Mononuclear cell (primary cell): ENCODE measurements at regions not wholly inside any gene's neighbourhood (a gene's known extent, or its start where the extent isn't known, plus 50 kb on each side); places are given as distances from the start of the nearest gene placed in this dataset.
"Not testable (repeated sequence)": the region's sequence is repeated elsewhere in the genome, so short reads cannot be mapped to it uniquely, and the experiment has no call there.

Source experiments
- H3K27me3 ChIP-seq: 2 replicates; pipeline ENCODE4 v1.6.0; 2011; ENCODE audit warnings: low read length, control low read depth; ENCODE audit not compliant: insufficient read depth
- H3K4me1 ChIP-seq: 2 replicates; pipeline ENCODE4 v1.5.1; 2011; ENCODE audit warnings: mild to moderate bottlenecking, low read length, control low read depth; ENCODE audit not compliant: insufficient read depth
- H3K4me3 ChIP-seq: 2 replicates; pipeline ENCODE4 v1.5.1; 2011; ENCODE audit warnings: mild to moderate bottlenecking, low read length, moderate library complexity
- H3K9me3 ChIP-seq: 2 replicates; pipeline ENCODE4 v1.5.1; 2011; ENCODE audit warnings: low read depth, mild to moderate bottlenecking, control low read depth, low read length

DNA sequence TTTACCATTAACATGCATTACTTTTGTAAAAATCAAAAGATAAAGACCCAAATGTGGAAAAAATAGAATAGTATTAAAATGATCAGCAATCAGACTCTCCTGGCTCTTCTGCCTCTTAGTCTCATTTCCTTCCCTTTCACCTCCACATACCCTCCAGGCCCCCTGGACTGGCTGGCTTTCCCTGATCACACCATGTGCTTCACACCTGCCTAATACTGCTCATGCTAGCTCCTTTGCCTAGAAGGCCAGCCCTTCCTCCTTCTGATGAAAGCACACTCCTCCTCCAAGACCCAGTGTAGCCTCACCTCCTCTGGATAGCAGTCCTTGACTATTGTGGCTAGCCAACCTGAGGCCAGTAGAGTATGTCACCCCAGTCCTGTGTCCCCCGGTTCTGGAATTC lies 182.0 kb upstream of the HEY2 start:
- H3K4me1 ChIP-seq = no peaks in the 10 kb centered on the region
- no peak overlapping the region for H3K4me3 ChIP-seq
- H3K9me3 ChIP-seq = no peaks in the 10 kb centered on the region
- no peaks in the 10 kb centered on the region for H3K27me3 ChIP-seq

DNA sequence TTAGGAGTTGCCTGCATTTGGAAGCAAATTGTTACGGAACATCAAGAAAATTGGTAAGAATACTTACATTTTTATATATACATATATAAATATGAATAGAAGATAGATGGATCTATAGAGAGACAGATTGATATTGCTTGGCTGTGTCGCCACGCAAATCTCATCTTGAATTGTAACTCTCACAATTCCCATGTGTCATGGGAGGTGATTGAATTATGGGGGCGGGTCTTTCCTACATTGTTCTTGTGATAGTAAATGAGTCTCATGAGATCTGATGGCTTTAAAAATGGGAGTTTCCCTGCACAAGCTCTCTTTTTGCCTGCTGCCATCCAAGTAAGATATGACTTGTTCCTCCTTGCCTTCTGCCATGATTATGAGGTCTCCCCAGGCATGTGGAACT lies 180.8 kb upstream of the HEY2 start:
- H3K4me1 ChIP-seq = no peaks in the 10 kb centered on the region
- H3K27me3 ChIP-seq = no peaks in the 10 kb centered on the region
- no peaks in the 10 kb centered on the region for H3K9me3 ChIP-seq
- no peak overlapping the region for H3K4me3 ChIP-seq

DNA sequence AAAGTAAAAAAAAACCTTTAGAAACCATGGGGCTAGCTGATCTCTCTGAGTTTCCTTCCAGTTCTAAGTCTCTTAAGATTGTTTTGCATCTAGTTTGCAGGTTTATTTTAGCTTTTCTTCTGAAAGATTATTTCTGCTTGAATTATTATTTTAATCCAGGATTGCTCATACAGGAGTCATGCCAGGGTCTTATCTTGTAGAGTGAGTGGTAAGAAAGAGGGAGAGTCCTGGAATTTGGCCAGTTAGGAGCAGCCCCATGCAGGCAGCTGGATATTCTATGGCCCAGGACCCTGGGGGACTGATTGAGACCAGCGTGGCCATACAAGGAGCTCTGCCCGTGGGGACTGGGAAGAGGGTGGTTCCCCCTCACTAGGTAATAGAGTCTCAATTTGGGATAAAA lies 178.9 kb upstream of the HEY2 start:
- no peak overlapping the region for H3K4me3 ChIP-seq
- H3K9me3 ChIP-seq = no peaks in the 10 kb centered on the region
- no peaks in the 10 kb centered on the region for H3K27me3 ChIP-seq
- no peaks in the 10 kb centered on the region for H3K4me1 ChIP-seq

DNA sequence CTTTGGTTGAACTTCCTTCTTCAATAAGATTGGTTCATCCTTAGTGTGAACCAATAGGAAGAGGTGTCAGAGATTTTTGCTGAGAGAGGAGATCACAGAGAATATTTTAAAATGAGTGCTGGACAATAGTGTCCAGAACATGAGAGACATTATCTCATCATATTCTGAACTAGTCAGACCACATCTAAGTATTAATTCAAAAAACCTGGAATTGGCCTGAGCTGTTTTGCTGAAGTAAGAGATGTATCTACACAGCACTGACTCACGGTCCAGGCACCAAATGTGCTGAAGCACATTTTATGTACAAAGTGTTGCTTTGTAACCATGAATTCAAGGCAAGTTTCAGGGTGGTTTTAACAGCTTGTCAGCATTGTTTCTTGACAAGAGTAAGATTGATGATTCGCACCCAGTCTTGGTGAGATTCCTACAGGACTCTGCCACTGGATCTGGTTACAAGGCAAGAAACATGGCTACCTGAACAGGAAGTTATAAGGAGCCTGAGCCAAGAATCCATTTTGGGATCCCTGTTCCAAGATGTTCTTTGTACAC lies 178.2 kb upstream of the HEY2 start:
- no peaks in the 10 kb centered on the region for H3K4me1 ChIP-seq
- no peaks in the 10 kb centered on the region for H3K27me3 ChIP-seq
- H3K9me3 ChIP-seq = no peaks in the 10 kb centered on the region
- no peak overlapping the region for H3K4me3 ChIP-seq

DNA sequence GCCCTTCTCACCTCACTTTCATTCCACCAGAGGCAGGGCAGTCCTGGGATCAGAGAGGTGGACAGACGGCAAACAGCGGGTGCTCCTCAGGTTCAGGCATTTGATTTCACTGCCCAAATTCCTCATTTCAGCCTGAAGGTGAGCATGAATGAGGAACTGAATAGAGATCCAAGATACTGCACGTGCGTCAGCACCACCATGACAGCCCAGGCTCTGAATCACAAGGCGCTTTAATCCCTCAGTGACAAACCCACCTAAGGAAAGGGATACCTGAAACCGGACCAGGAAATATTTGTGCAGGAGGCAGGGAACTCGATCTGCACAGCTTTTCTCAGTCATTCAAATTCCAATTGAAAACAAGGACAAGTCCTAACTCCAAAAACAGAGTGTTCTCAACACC lies 174.8 kb upstream of the HEY2 start:
- Histone ChIP-seq H3K27me3 (no peaks in the 10 kb centered on the region), H3K4me3 (no peak overlapping the region), H3K4me1 (no peaks in the 10 kb centered on the region), H3K9me3 (no peaks in the 10 kb centered on the region)

DNA sequence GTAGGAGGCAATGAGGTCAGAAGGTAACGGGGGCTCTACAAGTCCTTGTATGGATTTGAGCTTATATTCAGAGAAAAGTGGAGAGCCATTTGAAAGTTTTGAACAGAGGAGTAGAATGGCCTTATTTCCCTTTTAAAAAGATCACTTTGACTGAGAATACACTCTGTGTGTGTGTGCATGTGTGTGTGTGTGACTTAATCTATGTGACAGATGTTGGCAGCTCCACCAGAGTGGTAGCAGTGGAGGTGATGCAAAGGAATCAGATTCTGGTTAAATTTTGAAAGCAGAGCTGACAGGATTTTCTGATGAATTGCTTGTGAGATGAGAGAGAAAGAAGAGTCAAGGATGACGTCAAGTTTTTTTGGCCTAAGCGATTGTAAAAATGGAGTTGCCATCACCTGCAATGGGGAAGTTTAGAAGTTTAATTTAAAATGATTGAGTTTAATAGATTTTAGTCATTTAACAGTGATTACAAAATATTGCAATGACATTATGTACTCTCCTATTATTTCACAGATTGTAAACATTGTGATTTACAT lies 172.2 kb upstream of the HEY2 start:
- Histone ChIP-seq H3K4me3 (no peak overlapping the region), H3K4me1 (no peaks in the 10 kb centered on the region), H3K9me3 (no peaks in the 10 kb centered on the region), H3K27me3 (no peaks in the 10 kb centered on the region)

DNA sequence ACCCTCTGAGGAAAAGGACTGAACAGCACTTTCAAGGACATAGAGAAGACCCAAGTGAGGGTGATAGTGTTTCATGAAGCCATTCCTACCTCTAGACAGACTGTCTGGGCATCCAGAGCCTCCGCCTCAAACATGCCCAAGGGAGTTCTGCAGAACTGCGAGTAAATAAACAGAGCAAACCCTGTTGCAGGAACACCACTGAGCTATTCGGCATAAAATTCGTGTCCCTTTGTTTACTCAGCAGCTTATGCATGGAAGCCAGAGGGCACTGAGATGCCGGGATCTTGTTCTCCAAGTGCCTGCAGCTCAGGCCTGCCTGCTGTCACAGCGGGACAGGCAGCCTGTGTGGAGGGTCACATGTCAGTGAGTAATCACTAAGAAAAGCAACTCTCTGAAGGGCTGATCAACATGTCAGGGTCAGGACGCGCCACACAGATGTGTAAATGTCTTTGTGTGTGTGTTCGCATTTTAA lies 164.9 kb upstream of the HEY2 start:
- H3K9me3 ChIP-seq = no peaks in the 10 kb centered on the region
- no peak overlapping the region for H3K4me3 ChIP-seq
- no peaks in the 10 kb centered on the region for H3K4me1 ChIP-seq
- H3K27me3 ChIP-seq = no peaks in the 10 kb centered on the region

DNA sequence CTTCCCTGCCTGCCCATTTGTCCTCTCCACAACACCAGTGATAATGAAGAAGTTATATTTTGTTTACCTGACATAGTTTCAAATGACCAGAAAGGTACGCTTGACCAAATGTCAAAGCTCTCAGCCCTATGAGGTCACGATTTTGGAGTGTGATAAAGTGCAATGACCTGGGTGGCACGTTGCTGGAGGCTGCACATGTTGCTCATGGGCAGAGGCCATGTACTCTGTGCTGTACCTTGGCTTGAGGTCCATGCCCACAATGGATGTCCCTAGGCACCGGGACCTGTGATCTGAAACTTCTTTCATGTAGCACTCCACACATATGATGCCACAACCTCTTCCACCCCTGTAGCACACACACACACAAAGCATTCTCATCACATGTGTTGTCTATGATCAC lies 164.0 kb upstream of the HEY2 start:
- H3K4me1 ChIP-seq = no peaks in the 10 kb centered on the region
- no peaks in the 10 kb centered on the region for H3K27me3 ChIP-seq
- H3K4me3 ChIP-seq = no peak overlapping the region
- no peaks in the 10 kb centered on the region for H3K9me3 ChIP-seq

DNA sequence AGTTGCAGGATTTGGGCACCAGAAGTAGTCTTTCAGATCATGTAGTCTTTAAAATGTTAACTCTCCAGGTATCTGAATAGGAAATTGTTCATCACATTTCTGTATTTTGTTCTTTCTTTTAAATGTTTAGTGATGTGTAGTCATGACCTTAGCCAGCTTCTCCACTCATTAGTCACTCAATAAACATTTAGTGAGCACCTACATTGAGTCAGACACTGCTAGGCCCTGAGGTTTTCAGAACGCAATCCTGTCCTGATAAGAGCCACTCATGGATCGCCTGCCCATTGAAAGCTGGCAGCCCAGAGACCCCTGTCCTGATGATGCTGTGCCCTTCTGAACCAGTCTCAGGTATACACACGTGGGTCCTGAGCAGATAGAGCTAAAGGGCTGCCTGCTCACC lies 163.4 kb upstream of the HEY2 start:
- Histone ChIP-seq H3K4me1 (no peaks in the 10 kb centered on the region), H3K9me3 (no peaks in the 10 kb centered on the region), H3K27me3 (no peaks in the 10 kb centered on the region), H3K4me3 (no peak overlapping the region)

DNA sequence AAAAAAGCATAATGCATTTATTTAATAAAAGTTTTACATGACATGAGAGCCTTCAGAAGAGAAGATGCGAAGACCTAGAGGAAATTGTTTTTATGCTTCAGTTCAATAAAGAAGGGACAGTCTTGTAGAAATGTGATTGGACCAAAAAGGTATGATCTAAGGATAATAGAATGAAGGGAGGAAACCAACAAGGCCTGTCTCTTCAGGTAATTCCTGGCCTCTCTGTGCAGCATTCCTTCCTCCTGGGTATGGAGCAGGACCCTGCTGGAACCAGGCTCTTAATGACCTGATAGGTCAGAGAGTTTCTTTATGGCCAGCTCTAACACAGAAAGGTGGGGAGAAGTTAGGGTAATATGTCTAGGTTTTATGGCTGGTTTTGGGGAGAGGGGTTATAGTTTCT lies 162.8 kb upstream of the HEY2 start:
- no peaks in the 10 kb centered on the region for H3K9me3 ChIP-seq
- no peaks in the 10 kb centered on the region for H3K4me1 ChIP-seq
- no peak overlapping the region for H3K4me3 ChIP-seq
- H3K27me3 ChIP-seq = no peaks in the 10 kb centered on the region

DNA sequence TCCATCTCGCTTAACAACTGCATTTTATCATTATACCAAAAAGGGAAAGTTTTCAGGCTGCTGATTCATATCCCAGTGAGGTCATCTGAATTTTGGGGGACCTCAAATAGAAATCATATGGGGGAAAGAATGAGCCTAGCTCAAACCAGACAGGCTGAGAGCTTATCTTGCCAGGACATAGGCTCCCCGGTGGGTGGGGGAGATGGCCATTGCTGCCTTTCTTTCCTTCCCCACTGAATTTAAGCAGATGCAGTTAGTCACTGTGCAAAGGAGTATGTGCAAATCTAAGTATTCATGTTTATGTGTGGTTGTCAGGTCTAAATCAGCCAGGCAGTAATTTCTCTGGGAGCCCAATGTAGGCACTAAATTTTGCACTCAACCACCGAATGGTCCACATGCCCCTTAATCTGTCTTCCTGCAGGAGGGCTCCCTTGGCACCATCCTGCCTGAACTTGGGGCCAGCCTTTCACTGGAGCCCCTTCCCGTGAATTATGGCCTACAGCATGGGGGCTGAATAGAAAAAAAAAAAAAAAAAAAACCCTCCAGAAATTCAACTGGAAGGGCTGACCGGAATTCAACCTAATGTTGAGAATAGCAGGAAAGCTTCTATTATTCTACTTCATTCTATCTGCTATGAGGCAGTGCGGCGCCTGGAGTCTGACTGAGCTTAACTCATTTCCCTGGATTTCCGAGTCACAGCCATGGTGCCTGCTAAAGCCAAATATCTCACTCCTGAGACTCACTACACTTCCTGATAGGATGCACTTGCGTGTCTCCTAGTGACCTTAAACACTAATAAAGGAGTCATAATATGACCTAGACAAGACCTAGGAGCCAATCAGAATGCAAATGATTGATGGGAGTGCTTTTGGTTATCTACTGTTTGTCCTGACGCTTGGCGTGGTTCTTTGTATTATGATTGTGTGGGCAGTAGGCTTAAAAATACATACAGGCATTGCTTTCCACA lies 161.5 kb upstream of the HEY2 start:
- no peak overlapping the region for H3K4me3 ChIP-seq
- no peaks in the 10 kb centered on the region for H3K27me3 ChIP-seq
- H3K9me3 ChIP-seq = no peaks in the 10 kb centered on the region
- no peaks in the 10 kb centered on the region for H3K4me1 ChIP-seq

DNA sequence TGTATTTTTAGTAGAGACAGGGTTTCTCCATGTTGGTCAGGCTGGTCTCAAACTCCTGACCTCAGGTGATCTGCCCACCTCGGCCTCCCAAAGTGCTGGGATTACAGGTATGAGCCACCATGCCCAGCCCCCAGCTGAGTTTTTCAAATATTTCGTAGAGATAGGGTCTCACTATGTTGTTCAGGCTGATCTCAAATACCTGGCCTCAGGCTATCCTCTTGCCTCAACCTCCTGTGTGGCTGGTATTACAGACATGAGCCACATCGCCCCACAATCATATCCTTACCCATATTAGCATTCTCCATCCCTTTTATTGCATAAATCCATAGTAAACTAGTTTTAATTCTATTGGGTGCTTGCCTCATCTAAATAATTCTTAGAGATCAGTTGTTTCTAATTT lies 157.6 kb upstream of the HEY2 start:
- not testable (repeated sequence) for H3K4me3 ChIP-seq, H3K9me3 ChIP-seq, H3K4me1 ChIP-seq, H3K27me3 ChIP-seq

DNA sequence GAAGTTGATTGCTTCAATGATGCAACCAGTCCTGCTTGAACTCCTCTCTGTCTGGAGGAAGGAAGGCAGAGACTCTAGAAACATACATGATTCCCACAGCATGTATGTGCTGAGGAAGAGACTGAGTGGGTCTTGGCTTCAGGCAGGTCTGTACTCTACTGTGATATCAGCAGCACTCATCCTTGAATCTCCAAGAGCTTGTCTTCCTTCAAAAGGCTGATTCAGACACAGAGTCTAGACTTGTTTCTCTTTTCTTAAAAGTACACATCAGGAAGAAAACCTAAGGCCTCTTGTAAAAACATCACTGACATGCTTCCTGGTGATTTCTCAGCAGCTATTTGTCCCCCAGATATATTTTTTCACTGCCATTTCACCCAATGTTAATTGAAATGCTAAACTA lies 155.7 kb upstream of the HEY2 start:
- no peaks in the 10 kb centered on the region for H3K27me3 ChIP-seq
- H3K4me3 ChIP-seq = no peak overlapping the region
- no peaks in the 10 kb centered on the region for H3K9me3 ChIP-seq
- no peaks in the 10 kb centered on the region for H3K4me1 ChIP-seq

DNA sequence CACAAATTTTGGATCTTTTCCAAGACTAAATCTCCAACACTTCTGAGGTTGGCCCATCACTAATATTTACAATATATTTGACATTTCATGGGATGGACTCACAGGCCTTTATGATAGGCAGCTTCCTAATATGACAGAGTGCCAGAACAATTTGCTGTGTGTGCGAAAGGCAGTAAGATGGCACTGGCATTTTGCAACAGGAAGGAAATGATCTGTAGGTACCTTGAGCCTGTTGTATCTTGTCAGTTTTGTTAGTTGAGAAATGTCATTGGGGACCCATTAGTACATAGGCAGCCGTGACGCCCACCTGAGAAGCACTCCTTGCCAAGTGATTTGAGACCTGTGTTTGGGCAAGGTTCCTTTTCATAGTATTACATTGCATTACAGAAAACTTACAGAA lies 153.4 kb upstream of the HEY2 start:
- Histone ChIP-seq H3K4me1 (no peaks in the 10 kb centered on the region), H3K27me3 (no peaks in the 10 kb centered on the region), H3K9me3 (no peaks in the 10 kb centered on the region), H3K4me3 (no peak overlapping the region)

DNA sequence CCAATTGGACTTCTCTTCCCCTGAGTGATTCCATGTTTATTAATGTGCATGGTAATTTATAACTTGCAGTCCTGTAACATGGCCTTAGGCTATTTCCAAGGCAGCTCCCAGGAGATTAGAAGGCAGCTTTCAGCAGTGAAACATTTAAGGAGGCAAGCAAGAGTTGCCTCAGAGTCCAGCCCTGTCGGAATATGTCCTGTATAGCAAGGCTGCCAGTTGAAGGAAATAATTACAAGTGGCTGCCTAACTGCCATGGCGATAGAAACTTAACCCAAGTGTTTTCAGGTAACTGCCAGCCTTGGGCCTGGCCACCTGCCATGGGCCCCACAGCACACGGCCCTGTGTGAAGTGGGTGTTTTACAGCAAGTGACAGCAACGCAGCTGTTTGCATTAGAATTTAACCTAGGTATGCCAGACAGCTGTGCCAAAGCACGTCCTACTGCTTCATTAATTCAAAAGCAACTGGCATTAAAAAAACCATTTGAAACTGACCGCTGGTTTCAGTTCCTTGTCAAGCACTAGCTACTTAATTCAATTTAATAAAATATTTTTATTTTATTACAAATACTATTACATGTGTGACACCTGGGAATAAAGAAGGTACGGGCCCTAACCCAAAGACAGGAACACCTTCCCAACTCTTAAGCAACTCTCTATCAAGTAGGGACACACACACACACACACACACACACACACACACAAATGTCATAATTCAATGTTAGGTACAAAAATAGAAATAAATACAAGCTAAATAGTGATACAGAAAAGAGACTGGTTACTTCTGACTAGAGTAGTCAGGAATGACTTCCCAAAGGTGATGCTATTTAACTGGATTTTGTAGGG lies 151.8 kb upstream of the HEY2 start:
- Histone ChIP-seq H3K27me3 (no peaks in the 10 kb centered on the region), H3K4me3 (no peak overlapping the region), H3K4me1 (no peaks in the 10 kb centered on the region), H3K9me3 (no peaks in the 10 kb centered on the region)
